ENCODE measurements at regions not wholly inside any gene's neighbourhood (a gene's known extent, or its start where the extent isn't known, plus 50 kb on each side); places are given as distances from the start of the nearest gene placed in this dataset.
A peak's percentile ranks its signal among the peaks of the same experiment; 100 is the strongest.

- intact Hi-C loops (cut with DNase I), result no loop called here
- Histone ChIP-seq H3K36me3 (no peaks in the 10 kb centered on the region), H3K4me1 (no peaks in the 10 kb centered on the region), H3K27ac (no peak overlapping the region), H3K27me3 (ENCODE audit: low read depth) (no peaks in the 10 kb centered on the region), H3K4me3 (no peak overlapping the region), H3K9me3 (no peaks in the 10 kb centered on the region)
- no peak for ATAC-seq
- TF ChIP-seq CTCF (IDR thresholded peaks at IDR 0.05), result no peak
- DNase-seq, result no peak
These were observed 125.0 kb upstream of the GRIK2 start for GRCh38 chr6:101268541-101268940.

- no peaks in the 10 kb centered on the region for H3K36me3 ChIP-seq
- H3K27ac ChIP-seq, result no peak overlapping the region
- no peaks in the 10 kb centered on the region for H3K27me3 ChIP-seq (ENCODE audit: low read depth)
- H3K4me1 ChIP-seq, result no peaks in the 10 kb centered on the region
- intact Hi-C loops (cut with DNase I), result no loop called here
- no peak for DNase-seq
- no peak overlapping the region for H3K4me3 ChIP-seq
- H3K9me3 ChIP-seq, result no peaks in the 10 kb centered on the region
- TF ChIP-seq CTCF (IDR thresholded peaks at IDR 0.05), result no peak
- no peak for ATAC-seq
These were observed 118.3 kb upstream of the GRIK2 start for GRCh38 chr6:101275251-101275650.

GRCh38 chr6:101276066-101276465 lies 117.4 kb upstream of the GRIK2 start:
- TF ChIP-seq CTCF (IDR thresholded peaks at IDR 0.05), result no peak
- DNase-seq, result no peak
- H3K27me3 ChIP-seq (ENCODE audit: low read depth), result no peaks in the 10 kb centered on the region
- H3K36me3 ChIP-seq, result no peaks in the 10 kb centered on the region
- H3K4me3 ChIP-seq, result no peak overlapping the region
- H3K9me3 ChIP-seq, result no peaks in the 10 kb centered on the region
- no peak for ATAC-seq
- no peak overlapping the region for H3K27ac ChIP-seq
- no peaks in the 10 kb centered on the region for H3K4me1 ChIP-seq
- intact Hi-C loops (cut with DNase I), result no loop called here

GRCh38 chr6:101279410-101279809 lies 114.1 kb upstream of the GRIK2 start:
- H3K4me1 ChIP-seq, result no peaks in the 10 kb centered on the region
- H3K9me3 ChIP-seq, result no peaks in the 10 kb centered on the region
- TF ChIP-seq CTCF (IDR thresholded peaks at IDR 0.05), result no peak
- H3K27ac ChIP-seq, result no peak overlapping the region
- no peak overlapping the region for H3K4me3 ChIP-seq
- ATAC-seq (no peak), DNase-seq (no peak)
- H3K36me3 ChIP-seq, result no peaks in the 10 kb centered on the region
- no peaks in the 10 kb centered on the region for H3K27me3 ChIP-seq (ENCODE audit: low read depth)
- intact Hi-C loops (cut with DNase I), result no loop called here

- intact Hi-C loops (cut with DNase I), result no loop called here
- H3K4me1 ChIP-seq, result no peaks in the 10 kb centered on the region
- no peak for TF ChIP-seq CTCF (IDR thresholded peaks at IDR 0.05)
- no peak overlapping the region for H3K27ac ChIP-seq
- DNase-seq, result no peak
- peak in 1 of 2 donors; percentile 42 for ATAC-seq
- no peak overlapping the region for H3K4me3 ChIP-seq
- no peaks in the 10 kb centered on the region for H3K36me3 ChIP-seq
- no peaks in the 10 kb centered on the region for H3K27me3 ChIP-seq (ENCODE audit: low read depth)
- H3K9me3 ChIP-seq, result no peaks in the 10 kb centered on the region
These were observed 112.2 kb upstream of the GRIK2 start for GRCh38 chr6:101281266-101281665.

- Histone ChIP-seq H3K9me3 (no peaks in the 10 kb centered on the region), H3K27ac (no peak overlapping the region), H3K36me3 (no peaks in the 10 kb centered on the region), H3K27me3 (ENCODE audit: low read depth) (no peaks in the 10 kb centered on the region), H3K4me3 (no peak overlapping the region), H3K4me1 (no peaks in the 10 kb centered on the region)
- intact Hi-C loops (cut with DNase I), result no loop called here
- DNase-seq, result no peak
- ATAC-seq, result no peak
- no peak for TF ChIP-seq CTCF (IDR thresholded peaks at IDR 0.05)
These were observed 109.4 kb upstream of the GRIK2 start for GRCh38 chr6:101284131-101284530.

Data from lower lobe of right lung (tissue), 2 donors.